Keratinocyte (primary cell): ENCODE measurements at regions not wholly inside any gene's neighbourhood (a gene's known extent, or its start where the extent isn't known, plus 50 kb on each side); places are given as distances from the start of the nearest gene placed in this dataset.

Experiments
- CTCF ChIP-seq, 3 experiments: IDR thresholded peaks in 1 of 3; conservative IDR thresholded peaks in 1 of 3; optimal IDR thresholded peaks in 1 of 3; 2 replicates in 2 of 3; 3 replicates in 1 of 3; pipeline versions ENCODE3 to v1.5.1; 2011; ENCODE audit warnings: low read length in 3 of 3, mild to moderate bottlenecking in 3 of 3, moderate library complexity in 2 of 3, control low read depth in 1 of 3, inconsistent platforms in 1 of 3; ENCODE audit not compliant: insufficient read depth in 2 of 3; ENCODE audit errors: extremely low read depth in 1 of 3
- EZH2 ChIP-seq: IDR thresholded peaks from one replicate; pipeline ENCODE4 v1.6.1; 2012; ENCODE audit warnings: inconsistent platforms, mild to moderate bottlenecking, low read length, moderate library complexity

DNA sequence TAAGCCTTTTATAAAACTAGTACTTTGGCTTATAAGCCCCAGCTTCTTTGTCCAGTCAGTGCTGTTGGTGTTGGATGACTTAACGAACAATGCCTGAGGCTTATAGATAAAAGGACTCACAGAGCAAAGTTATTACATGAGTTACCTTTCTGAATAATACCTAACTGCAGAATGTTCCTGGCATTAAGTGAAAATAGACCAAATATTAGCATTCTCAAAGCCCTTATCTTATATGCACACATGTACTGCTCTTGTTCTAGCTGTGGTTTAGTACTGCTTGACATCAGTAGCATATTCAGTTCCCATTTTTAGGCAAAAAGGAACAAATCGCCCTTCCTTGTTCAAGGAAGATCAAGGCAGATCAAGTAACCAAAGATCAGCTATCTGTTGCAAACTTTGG lies 131.6 kb downstream of the ZNF330 start:
- TF ChIP-seq CTCF (optimal IDR thresholded peaks at IDR 0.05 in 1 of 3, IDR thresholded peaks at IDR 0.05 in 1 of 3, conservative IDR thresholded peaks at IDR 0.05 in 1 of 3; ENCODE audit: extremely low read depth in 1 of 3, insufficient read depth in 2 of 3, low read length in 3 of 3) (no peak), EZH2 (no peak)
